GM18873 (cell line): ENCODE measurements at regions not wholly inside any gene's neighbourhood (a gene's known extent, or its start where the extent isn't known, plus 50 kb on each side); places are given as distances from the start of the nearest gene placed in this dataset.
"Not testable (repeated sequence)": the region's sequence is repeated elsewhere in the genome, so short reads cannot be mapped to it uniquely, and the experiment has no call there.

ENCODE experiments used
- ATAC-seq: cut with Tn5 transposase; IDR thresholded peaks from one replicate; pipeline ENCODE4 v1.9.1; 2021; ENCODE audit warnings: mild to moderate bottlenecking, moderate library complexity, moderate number of reproducible peaks; ENCODE audit not compliant: unreplicated experiment, low FRiP score

GRCh38 chr1:219066098-219066497 lies 107.6 kb upstream of the LYPLAL1 start:
- no peak for ATAC-seq

- no peak for ATAC-seq
Measured at GRCh38 chr1:219066631-219067349, 106.9 kb upstream of the LYPLAL1 start.

GRCh38 chr1:219067350-219067712 lies 106.3 kb upstream of the LYPLAL1 start:
- no peak for ATAC-seq

- not testable (repeated sequence) for ATAC-seq
Measured at GRCh38 chr1:219070395-219070794, 103.3 kb upstream of the LYPLAL1 start.

GRCh38 chr1:219071209-219071608 lies 102.5 kb upstream of the LYPLAL1 start:
- ATAC-seq: no peak

GRCh38 chr1:219072329-219072728 lies 101.3 kb upstream of the LYPLAL1 start:
- no peak for ATAC-seq

- no peak for ATAC-seq
Measured at GRCh38 chr1:219074084-219074728, 99.5 kb upstream of the LYPLAL1 start.

GRCh38 chr1:219075121-219075879 lies 98.4 kb upstream of the LYPLAL1 start:
- ATAC-seq: no peak

- ATAC-seq: no peak
Measured at GRCh38 chr1:219076326-219076937, 97.2 kb upstream of the LYPLAL1 start.

- ATAC-seq: not testable (repeated sequence)
Measured at GRCh38 chr1:219077767-219078166, 95.9 kb upstream of the LYPLAL1 start.

GRCh38 chr1:219081943-219082925 lies 91.4 kb upstream of the LYPLAL1 start:
- peak; percentile 73 for ATAC-seq

- ATAC-seq: no peak
Measured at GRCh38 chr1:219083631-219084030, 90.0 kb upstream of the LYPLAL1 start.

- no peak for ATAC-seq
Measured at GRCh38 chr1:219085082-219085481, 88.6 kb upstream of the LYPLAL1 start.

GRCh38 chr1:219085988-219086387 lies 87.7 kb upstream of the LYPLAL1 start:
- no peak for ATAC-seq

GRCh38 chr1:219086956-219087469 lies 86.7 kb upstream of the LYPLAL1 start:
- ATAC-seq: no peak

GRCh38 chr1:219088778-219089557 lies 84.7 kb upstream of the LYPLAL1 start:
- peak; percentile 84 for ATAC-seq

GRCh38 chr1:219090607-219091006 lies 83.1 kb upstream of the LYPLAL1 start:
- ATAC-seq: peak; percentile 79

GRCh38 chr1:219092206-219092605 lies 81.5 kb upstream of the LYPLAL1 start:
- ATAC-seq: no peak

- ATAC-seq: no peak
Measured at GRCh38 chr1:219099307-219099706, 74.4 kb upstream of the LYPLAL1 start.
